Bronchial epithelial cell (primary cell): ENCODE measurements at regions not wholly inside any gene's neighbourhood (a gene's known extent, or its start where the extent isn't known, plus 50 kb on each side); places are given as distances from the start of the nearest gene placed in this dataset.

Experiments
- DNase-seq: peaks from one replicate; pipeline ENCODE4 v3.0.0-alpha.2; 2010; ENCODE audit warnings: low read depth
- FAIRE-seq: peaks from 2 replicates; lab custom pipeline; 2011; peaks lifted over from hg19 to GRCh38; lab: Jason Lieb, UNC
- H3K27me3 ChIP-seq: 2 replicates; pipeline ENCODE4 v1.5.1; 2011; ENCODE audit warnings: low read length; ENCODE audit not compliant: control insufficient read depth, insufficient read depth
- H3K36me3 ChIP-seq: 2 replicates; pipeline ENCODE4 v1.5.1; 2011; ENCODE audit warnings: low read length; ENCODE audit not compliant: control insufficient read depth, insufficient read depth
- H3K4me3 ChIP-seq: 2 replicates; pipeline ENCODE4 v1.5.1; 2011; ENCODE audit warnings: mild to moderate bottlenecking, low read depth, low read length, control low read depth
- TF ChIP-seq, protein P1 (sequence below): IDR thresholded peaks from 2 replicates; pipeline ENCODE4 v1.5.1; 2011; ENCODE audit warnings: mild to moderate bottlenecking, moderate library complexity, low read length, control low read depth, inconsistent platforms; ENCODE audit not compliant: insufficient read depth, severe bottlenecking

GRCh38 chr4:175166020-175166419 is 247.9 kb downstream of the ADAM29 start:
- FAIRE-seq (no peak), DNase-seq (peak; percentile 8)
- H3K36me3 ChIP-seq: no peaks in the 10 kb centered on the region
- no peaks in the 10 kb centered on the region for H3K27me3 ChIP-seq
- no peak overlapping the region for H3K4me3 ChIP-seq
- TF ChIP-seq, protein P1, sequence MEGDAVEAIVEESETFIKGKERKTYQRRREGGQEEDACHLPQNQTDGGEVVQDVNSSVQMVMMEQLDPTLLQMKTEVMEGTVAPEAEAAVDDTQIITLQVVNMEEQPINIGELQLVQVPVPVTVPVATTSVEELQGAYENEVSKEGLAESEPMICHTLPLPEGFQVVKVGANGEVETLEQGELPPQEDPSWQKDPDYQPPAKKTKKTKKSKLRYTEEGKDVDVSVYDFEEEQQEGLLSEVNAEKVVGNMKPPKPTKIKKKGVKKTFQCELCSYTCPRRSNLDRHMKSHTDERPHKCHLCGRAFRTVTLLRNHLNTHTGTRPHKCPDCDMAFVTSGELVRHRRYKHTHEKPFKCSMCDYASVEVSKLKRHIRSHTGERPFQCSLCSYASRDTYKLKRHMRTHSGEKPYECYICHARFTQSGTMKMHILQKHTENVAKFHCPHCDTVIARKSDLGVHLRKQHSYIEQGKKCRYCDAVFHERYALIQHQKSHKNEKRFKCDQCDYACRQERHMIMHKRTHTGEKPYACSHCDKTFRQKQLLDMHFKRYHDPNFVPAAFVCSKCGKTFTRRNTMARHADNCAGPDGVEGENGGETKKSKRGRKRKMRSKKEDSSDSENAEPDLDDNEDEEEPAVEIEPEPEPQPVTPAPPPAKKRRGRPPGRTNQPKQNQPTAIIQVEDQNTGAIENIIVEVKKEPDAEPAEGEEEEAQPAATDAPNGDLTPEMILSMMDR: no peak

DNA sequence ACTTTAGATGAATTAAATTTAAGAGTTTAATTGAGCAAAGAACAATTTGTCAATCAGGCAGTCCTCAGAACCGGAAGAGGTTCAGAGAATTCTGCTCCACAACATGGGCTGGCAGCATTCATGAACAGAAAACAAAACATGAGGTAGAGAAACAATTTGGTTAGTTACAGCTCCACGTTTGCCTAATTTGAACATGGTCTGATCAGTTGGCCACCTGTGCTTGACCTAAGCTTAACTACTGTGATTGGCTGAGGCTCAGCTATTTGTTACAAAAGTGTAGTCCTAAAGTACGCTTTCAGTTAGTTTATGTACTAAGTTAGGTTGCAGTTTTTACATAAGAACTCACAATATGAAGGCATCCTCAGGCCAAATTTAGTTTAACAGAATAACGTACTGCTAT is 258.6 kb downstream of the ADAM29 start:
- Histone ChIP-seq H3K27me3 (no peaks in the 10 kb centered on the region), H3K36me3 (no peaks in the 10 kb centered on the region), H3K4me3 (no peak overlapping the region)
- FAIRE-seq (no peak), DNase-seq (no peak)
- TF ChIP-seq, protein P1: no peak

GRCh38 chr4:175190654-175191053 is 272.5 kb downstream of the ADAM29 start:
- H3K27me3 ChIP-seq: no peaks in the 10 kb centered on the region
- TF ChIP-seq, protein P1: no peak
- no peaks in the 10 kb centered on the region for H3K36me3 ChIP-seq
- FAIRE-seq (no peak), DNase-seq (no peak)
- H3K4me3 ChIP-seq: no peak overlapping the region

DNA sequence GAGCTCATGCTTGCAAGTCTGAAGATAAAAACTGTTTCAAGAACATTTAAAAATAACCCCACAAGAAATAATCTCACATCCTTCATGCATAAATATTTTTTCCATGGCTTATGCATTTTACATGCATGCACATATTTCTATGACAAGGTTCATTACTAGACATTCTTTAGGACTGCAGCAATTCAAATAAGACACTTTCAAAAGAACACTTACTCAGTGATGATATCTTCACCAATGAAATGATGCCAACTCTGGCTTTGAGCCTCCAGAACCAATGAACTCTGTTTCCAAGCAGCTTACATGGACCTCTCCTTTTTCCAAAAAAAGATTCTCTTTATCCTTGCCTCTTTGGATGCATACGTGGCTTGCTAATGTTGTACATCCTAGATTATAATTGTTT is 279.9 kb downstream of the ADAM29 start:
- no peaks in the 10 kb centered on the region for H3K27me3 ChIP-seq
- no peak overlapping the region for H3K4me3 ChIP-seq
- TF ChIP-seq, protein P1: no peak
- no peaks in the 10 kb centered on the region for H3K36me3 ChIP-seq
- FAIRE-seq (no peak), DNase-seq (no peak)

- Histone ChIP-seq H3K27me3 (no peaks in the 10 kb centered on the region), H3K4me3 (no peak overlapping the region), H3K36me3 (no peaks in the 10 kb centered on the region)
- TF ChIP-seq, protein P1: no peak
- FAIRE-seq: no peak
- DNase-seq: no peak
Measured at GRCh38 chr4:175215208-175215607, 297.1 kb downstream of the ADAM29 start.

- Histone ChIP-seq H3K4me3 (no peak overlapping the region), H3K27me3 (no peaks in the 10 kb centered on the region), H3K36me3 (no peaks in the 10 kb centered on the region)
- TF ChIP-seq, protein P1: no peak
- DNase-seq (no peak), FAIRE-seq (no peak)
Measured at GRCh38 chr4:175215657-175216056, 297.5 kb downstream of the ADAM29 start.
